Neuron (in vitro differentiated cells): ENCODE measurements at regions not wholly inside any gene's neighbourhood (a gene's known extent, or its start where the extent isn't known, plus 50 kb on each side); places are given as distances from the start of the nearest gene placed in this dataset.

Experiments
- H2AFZ ChIP-seq: one replicate; pipeline ENCODE4 v1.6.1; 2013; ENCODE audit warnings: low read depth, mild to moderate bottlenecking, inconsistent platforms, low read length, moderate library complexity
- H3K27me3 ChIP-seq: one replicate; pipeline ENCODE4 v1.6.1; 2013; ENCODE audit warnings: low read length; ENCODE audit not compliant: insufficient read depth
- H3K36me3 ChIP-seq: one replicate; pipeline ENCODE4 v1.6.1; 2013; ENCODE audit warnings: low read length; ENCODE audit not compliant: insufficient read depth
- H3K4me1 ChIP-seq: one replicate; pipeline ENCODE4 v1.6.1; 2013; ENCODE audit warnings: low read length; ENCODE audit not compliant: insufficient read depth
- H3K4me3 ChIP-seq: 2 replicates; pipeline ENCODE4 v1.5.1; 2013; ENCODE audit warnings: mild to moderate bottlenecking, low read length, moderate library complexity
- H3K9me3 ChIP-seq: one replicate; pipeline ENCODE4 v1.6.1; 2013; ENCODE audit warnings: low read length

- Histone ChIP-seq H3K4me1 (no peaks in the 10 kb centered on the region), H3K9me3 (no peaks in the 10 kb centered on the region), H2AFZ (no peak overlapping the region), H3K4me3 (no peak overlapping the region), H3K36me3 (no peaks in the 10 kb centered on the region), H3K27me3 (peaks cover 3% of the 10 kb centered on the region)
These were observed 74.3 kb upstream of the SALL3 start for GRCh38 chr18:78905334-78905733.

- Histone ChIP-seq H3K9me3 (no peaks in the 10 kb centered on the region), H3K4me1 (no peaks in the 10 kb centered on the region), H3K4me3 (no peak overlapping the region), H3K36me3 (no peaks in the 10 kb centered on the region), H3K27me3 (peaks cover 3% of the 10 kb centered on the region), H2AFZ (no peak overlapping the region)
These were observed 73.6 kb upstream of the SALL3 start for GRCh38 chr18:78906066-78906465.

GRCh38 chr18:78908462-78909260, 71.0 kb upstream of the SALL3 start:
- H3K4me3 ChIP-seq: no peak overlapping the region
- H3K36me3 ChIP-seq: no peaks in the 10 kb centered on the region
- no peaks in the 10 kb centered on the region for H3K9me3 ChIP-seq
- H3K4me1 ChIP-seq: no peaks in the 10 kb centered on the region
- no peak overlapping the region for H2AFZ ChIP-seq
- peaks cover under 1% of the 10 kb centered on the region for H3K27me3 ChIP-seq

- no peak overlapping the region for H3K4me3 ChIP-seq
- H3K36me3 ChIP-seq: no peaks in the 10 kb centered on the region
- H3K27me3 ChIP-seq: no peaks in the 10 kb centered on the region
- no peaks in the 10 kb centered on the region for H3K9me3 ChIP-seq
- no peak overlapping the region for H2AFZ ChIP-seq
- no peaks in the 10 kb centered on the region for H3K4me1 ChIP-seq
These were observed 67.8 kb upstream of the SALL3 start for GRCh38 chr18:78911751-78912283.

- H3K4me1 ChIP-seq: no peaks in the 10 kb centered on the region
- no peaks in the 10 kb centered on the region for H3K36me3 ChIP-seq
These were observed 67.3 kb upstream of the SALL3 start for GRCh38 chr18:78912336-78912735.

GRCh38 chr18:78912844-78913243, 66.8 kb upstream of the SALL3 start:
- H3K27me3 ChIP-seq: no peaks in the 10 kb centered on the region
- no peaks in the 10 kb centered on the region for H3K36me3 ChIP-seq
- H3K4me3 ChIP-seq: no peak overlapping the region
- H3K9me3 ChIP-seq: no peaks in the 10 kb centered on the region
- H3K4me1 ChIP-seq: no peaks in the 10 kb centered on the region
- H2AFZ ChIP-seq: no peak overlapping the region

More at GRCh38 chr18:78912336-78912735, 67.3 kb upstream of the SALL3 start:
- H3K4me3 ChIP-seq: no peak overlapping the region
- H3K27me3 ChIP-seq: no peaks in the 10 kb centered on the region
- H2AFZ ChIP-seq: no peak overlapping the region
- H3K9me3 ChIP-seq: no peaks in the 10 kb centered on the region

GRCh38 chr18:78913395-78913794, 66.2 kb upstream of the SALL3 start:
- Histone ChIP-seq H3K9me3 (no peaks in the 10 kb centered on the region), H3K36me3 (no peaks in the 10 kb centered on the region), H2AFZ (no peak overlapping the region), H3K27me3 (no peaks in the 10 kb centered on the region), H3K4me3 (no peak overlapping the region), H3K4me1 (no peaks in the 10 kb centered on the region)

- Histone ChIP-seq H3K36me3 (no peaks in the 10 kb centered on the region), H3K4me1 (no peaks in the 10 kb centered on the region), H3K9me3 (no peaks in the 10 kb centered on the region), H2AFZ (no peak overlapping the region), H3K27me3 (no peaks in the 10 kb centered on the region), H3K4me3 (no peak overlapping the region)
These were observed 65.8 kb upstream of the SALL3 start for GRCh38 chr18:78913830-78914231.

GRCh38 chr18:78914249-78914935, 65.2 kb upstream of the SALL3 start:
- Histone ChIP-seq H3K4me1 (no peaks in the 10 kb centered on the region), H3K4me3 (no peak overlapping the region), H3K27me3 (no peaks in the 10 kb centered on the region), H3K9me3 (no peaks in the 10 kb centered on the region), H3K36me3 (no peaks in the 10 kb centered on the region), H2AFZ (no peak overlapping the region)

GRCh38 chr18:78915446-78916008, 64.1 kb upstream of the SALL3 start:
- no peaks in the 10 kb centered on the region for H3K36me3 ChIP-seq
- no peaks in the 10 kb centered on the region for H3K4me1 ChIP-seq
- no peak overlapping the region for H2AFZ ChIP-seq
- H3K9me3 ChIP-seq: no peaks in the 10 kb centered on the region
- no peak overlapping the region for H3K4me3 ChIP-seq
- H3K27me3 ChIP-seq: no peaks in the 10 kb centered on the region

GRCh38 chr18:78918707-78919106, 60.9 kb upstream of the SALL3 start:
- Histone ChIP-seq H3K9me3 (no peaks in the 10 kb centered on the region), H3K27me3 (no peaks in the 10 kb centered on the region), H3K4me3 (no peak overlapping the region), H2AFZ (no peak overlapping the region), H3K36me3 (no peaks in the 10 kb centered on the region), H3K4me1 (no peaks in the 10 kb centered on the region)

- Histone ChIP-seq H3K4me3 (no peak overlapping the region), H3K9me3 (no peaks in the 10 kb centered on the region), H3K27me3 (no peaks in the 10 kb centered on the region), H2AFZ (no peak overlapping the region), H3K4me1 (no peaks in the 10 kb centered on the region), H3K36me3 (no peaks in the 10 kb centered on the region)
These were observed 59.7 kb upstream of the SALL3 start for GRCh38 chr18:78919956-78920355.

- no peak overlapping the region for H3K4me3 ChIP-seq
- H3K36me3 ChIP-seq: no peaks in the 10 kb centered on the region
- H2AFZ ChIP-seq: no peak overlapping the region
- H3K9me3 ChIP-seq: no peaks in the 10 kb centered on the region
- H3K4me1 ChIP-seq: no peaks in the 10 kb centered on the region
- no peaks in the 10 kb centered on the region for H3K27me3 ChIP-seq
These were observed 59.0 kb upstream of the SALL3 start for GRCh38 chr18:78920456-78921138.
